ENCODE measurements at regions not wholly inside any gene's neighbourhood (a gene's known extent, or its start where the extent isn't known, plus 50 kb on each side); places are given as distances from the start of the nearest gene placed in this dataset.

DNA sequence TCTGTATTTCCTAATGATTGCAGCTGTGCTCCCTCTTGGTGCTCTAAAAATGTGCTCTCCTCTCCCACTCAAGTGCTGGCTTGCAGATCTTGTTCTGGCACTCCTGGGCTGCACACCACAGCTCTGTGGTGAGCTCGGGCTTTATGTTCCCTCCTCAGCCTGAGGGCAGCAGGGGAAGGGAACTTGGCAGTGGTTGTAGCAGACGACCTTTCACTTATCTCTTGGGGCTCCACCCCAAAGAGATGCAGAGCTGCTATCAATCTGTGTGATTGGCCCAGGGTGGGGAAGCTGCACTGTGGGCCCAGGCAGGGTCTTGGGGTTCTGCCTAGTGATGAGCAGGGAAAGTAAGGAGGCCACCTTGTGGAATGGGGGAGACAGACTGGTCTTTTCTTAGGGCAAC lies 143.5 kb upstream of the GORAB start:
- TF ChIP-seq, protein P1, sequence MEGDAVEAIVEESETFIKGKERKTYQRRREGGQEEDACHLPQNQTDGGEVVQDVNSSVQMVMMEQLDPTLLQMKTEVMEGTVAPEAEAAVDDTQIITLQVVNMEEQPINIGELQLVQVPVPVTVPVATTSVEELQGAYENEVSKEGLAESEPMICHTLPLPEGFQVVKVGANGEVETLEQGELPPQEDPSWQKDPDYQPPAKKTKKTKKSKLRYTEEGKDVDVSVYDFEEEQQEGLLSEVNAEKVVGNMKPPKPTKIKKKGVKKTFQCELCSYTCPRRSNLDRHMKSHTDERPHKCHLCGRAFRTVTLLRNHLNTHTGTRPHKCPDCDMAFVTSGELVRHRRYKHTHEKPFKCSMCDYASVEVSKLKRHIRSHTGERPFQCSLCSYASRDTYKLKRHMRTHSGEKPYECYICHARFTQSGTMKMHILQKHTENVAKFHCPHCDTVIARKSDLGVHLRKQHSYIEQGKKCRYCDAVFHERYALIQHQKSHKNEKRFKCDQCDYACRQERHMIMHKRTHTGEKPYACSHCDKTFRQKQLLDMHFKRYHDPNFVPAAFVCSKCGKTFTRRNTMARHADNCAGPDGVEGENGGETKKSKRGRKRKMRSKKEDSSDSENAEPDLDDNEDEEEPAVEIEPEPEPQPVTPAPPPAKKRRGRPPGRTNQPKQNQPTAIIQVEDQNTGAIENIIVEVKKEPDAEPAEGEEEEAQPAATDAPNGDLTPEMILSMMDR (IDR thresholded peaks at IDR 0.05), result no peak
- no peak for TF ChIP-seq POLR2A (IDR thresholded peaks at IDR 0.05)

Data from heart left ventricle (tissue), 13 donors.